Muscle layer of duodenum (tissue), 2 donors: ENCODE measurements at regions not wholly inside any gene's neighbourhood (a gene's known extent, or its start where the extent isn't known, plus 50 kb on each side); places are given as distances from the start of the nearest gene placed in this dataset.

Experiments used
- H3K27ac ChIP-seq: one replicate; pipeline ENCODE4 v1.7.0; 2013; ENCODE audit warnings: mild to moderate bottlenecking, low read length
- H3K27me3 ChIP-seq: one replicate; pipeline ENCODE4 v1.7.0; 2013; ENCODE audit warnings: low read depth, mild to moderate bottlenecking, control low read depth, low read length
- H3K36me3 ChIP-seq, 2 donors: one replicate each; pipeline ENCODE4 v1.7.0; 2013; ENCODE audit warnings: low read length in 2 of 2, control low read depth in 1 of 2, mild to moderate bottlenecking in 1 of 2; ENCODE audit not compliant: insufficient read depth in 2 of 2, control insufficient read depth in 1 of 2
- H3K4me1 ChIP-seq, 2 donors: one replicate each; pipeline ENCODE4 v1.7.0; 2013; ENCODE audit warnings: low read length in 2 of 2, mild to moderate bottlenecking in 2 of 2, control low read depth in 1 of 2, moderate library complexity in 1 of 2; ENCODE audit not compliant: insufficient read depth in 2 of 2, control insufficient read depth in 1 of 2
- H3K4me3 ChIP-seq, 2 donors: one replicate each; pipeline ENCODE4 v1.7.0; 2013; ENCODE audit warnings: low read length in 2 of 2, low read depth in 1 of 2, mild to moderate bottlenecking in 1 of 2
- H3K9me3 ChIP-seq, 2 donors: one replicate each; pipeline ENCODE4 v1.7.0; 2013; ENCODE audit warnings: low read length in 2 of 2, control low read depth in 1 of 2, mild to moderate bottlenecking in 1 of 2; ENCODE audit not compliant: control insufficient read depth in 1 of 2
- donor health status: healthy.

- H3K27me3 ChIP-seq: no peaks in the 10 kb centered on the region
- no peak overlapping the region for H3K4me3 ChIP-seq
- H3K9me3 ChIP-seq: peaks cover 0 to 3% of the 10 kb centered on the region in 2 donors
- no peak overlapping the region for H3K27ac ChIP-seq
- no peaks in the 10 kb centered on the region for H3K36me3 ChIP-seq
- H3K4me1 ChIP-seq: no peaks in the 10 kb centered on the region
Observed at GRCh38 chr20:51318058-51318949, 224.2 kb downstream of the NFATC2 start.

- Histone ChIP-seq H3K4me1 (no peaks in the 10 kb centered on the region), H3K27ac (no peak overlapping the region), H3K9me3 (peaks cover 0 to 3% of the 10 kb centered on the region in 2 donors), H3K4me3 (no peak overlapping the region), H3K27me3 (no peaks in the 10 kb centered on the region), H3K36me3 (no peaks in the 10 kb centered on the region)
Observed at GRCh38 chr20:51315390-51315789, 227.1 kb downstream of the NFATC2 start.

- Histone ChIP-seq H3K27ac (no peak overlapping the region), H3K4me3 (no peak overlapping the region), H3K27me3 (no peaks in the 10 kb centered on the region), H3K9me3 (peaks cover 0 to 3% of the 10 kb centered on the region in 2 donors), H3K36me3 (no peaks in the 10 kb centered on the region), H3K4me1 (no peaks in the 10 kb centered on the region)
Observed at GRCh38 chr20:51313358-51313827, 229.1 kb downstream of the NFATC2 start.

DNA sequence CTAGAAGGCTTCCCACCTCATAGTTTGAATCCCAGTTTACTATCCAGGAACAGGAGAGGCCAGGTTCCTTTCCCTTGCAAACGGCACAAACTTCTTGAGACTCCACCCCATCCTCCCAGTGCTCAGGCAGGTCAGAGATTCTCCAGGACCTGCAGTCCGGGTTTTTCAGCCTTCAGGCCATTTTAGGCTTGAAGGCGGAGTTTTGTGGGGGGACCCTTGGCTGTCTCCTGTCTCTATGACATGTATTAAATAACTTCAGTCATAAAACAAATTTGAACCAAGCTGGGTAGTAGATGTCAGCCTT lies 230.1 kb downstream of the NFATC2 start:
- no peaks in the 10 kb centered on the region for H3K36me3 ChIP-seq
- H3K27me3 ChIP-seq: no peaks in the 10 kb centered on the region
- H3K9me3 ChIP-seq: peaks cover 0 to 3% of the 10 kb centered on the region in 2 donors
- H3K4me3 ChIP-seq: no peak overlapping the region
- H3K27ac ChIP-seq: no peak overlapping the region
- no peaks in the 10 kb centered on the region for H3K4me1 ChIP-seq

DNA sequence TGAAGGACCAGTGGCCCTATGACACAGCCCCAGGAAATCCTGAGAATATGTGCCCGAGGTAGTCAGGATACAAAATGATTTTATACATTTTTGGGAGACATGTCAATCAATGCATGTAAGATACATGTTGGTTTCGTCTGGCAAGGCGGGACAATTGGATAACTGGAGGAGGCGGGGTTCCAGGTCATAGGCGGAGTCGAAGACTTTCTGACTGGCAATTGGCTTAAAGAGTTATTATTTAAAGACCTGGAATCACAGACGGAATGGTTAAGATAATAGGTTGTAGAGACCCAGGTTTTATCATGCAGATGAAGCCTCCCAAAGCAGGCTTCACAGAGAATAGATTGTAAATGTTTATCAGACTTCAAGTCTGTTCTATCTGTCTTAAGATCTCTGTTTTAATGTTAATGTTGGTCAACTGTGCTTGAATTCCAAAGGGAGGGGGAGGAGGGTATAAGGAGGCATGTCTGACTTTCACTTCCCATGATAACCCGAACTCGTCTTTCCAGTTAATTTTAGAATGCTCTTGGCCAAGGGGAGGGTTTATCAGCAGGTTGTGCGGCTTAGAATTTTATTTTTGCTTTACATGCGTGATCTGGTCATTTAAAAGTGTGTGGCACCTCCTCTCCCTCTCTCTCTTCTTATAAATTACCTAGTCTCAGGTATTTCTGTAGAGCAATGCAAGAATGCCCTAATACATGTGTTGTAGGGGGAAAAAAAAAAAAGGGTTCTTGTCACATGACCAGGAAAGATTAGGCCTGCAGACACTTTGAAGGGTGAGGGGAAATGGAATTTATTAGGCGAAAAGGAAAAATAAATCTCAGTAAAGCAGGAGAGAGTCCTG lies 230.7 kb downstream of the NFATC2 start:
- no peaks in the 10 kb centered on the region for H3K27me3 ChIP-seq
- H3K9me3 ChIP-seq: peaks cover 0 to 3% of the 10 kb centered on the region in 2 donors
- peaks cover 0 to 2% of the 10 kb centered on the region in 2 donors for H3K4me1 ChIP-seq
- no peak overlapping the region for H3K4me3 ChIP-seq
- no peak overlapping the region for H3K27ac ChIP-seq
- no peaks in the 10 kb centered on the region for H3K36me3 ChIP-seq

DNA sequence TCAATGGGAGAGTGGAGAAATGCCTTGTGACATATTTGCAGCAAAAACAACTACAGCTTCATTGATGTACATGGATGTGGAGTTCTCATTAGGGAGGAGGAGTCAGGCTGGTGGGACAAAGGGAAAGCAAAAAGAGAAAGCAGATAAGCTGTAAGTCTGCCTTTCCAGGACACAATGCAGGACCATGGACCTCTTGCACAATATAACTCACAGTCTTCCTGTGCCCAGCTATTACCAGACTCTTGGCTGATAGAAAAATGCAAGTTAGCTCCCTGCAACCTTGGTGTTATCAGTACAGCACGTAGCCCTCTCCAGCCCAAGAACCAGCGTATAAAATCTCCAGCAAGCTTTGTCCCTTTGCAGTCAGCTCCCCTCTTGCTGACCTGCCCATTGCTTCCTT lies 232.3 kb downstream of the NFATC2 start:
- Histone ChIP-seq H3K9me3 (no peaks in the 10 kb centered on the region), H3K36me3 (no peaks in the 10 kb centered on the region), H3K4me1 (peaks cover 0 to 6% of the 10 kb centered on the region in 2 donors), H3K27ac (no peak overlapping the region), H3K27me3 (no peaks in the 10 kb centered on the region), H3K4me3 (no peak overlapping the region)

DNA sequence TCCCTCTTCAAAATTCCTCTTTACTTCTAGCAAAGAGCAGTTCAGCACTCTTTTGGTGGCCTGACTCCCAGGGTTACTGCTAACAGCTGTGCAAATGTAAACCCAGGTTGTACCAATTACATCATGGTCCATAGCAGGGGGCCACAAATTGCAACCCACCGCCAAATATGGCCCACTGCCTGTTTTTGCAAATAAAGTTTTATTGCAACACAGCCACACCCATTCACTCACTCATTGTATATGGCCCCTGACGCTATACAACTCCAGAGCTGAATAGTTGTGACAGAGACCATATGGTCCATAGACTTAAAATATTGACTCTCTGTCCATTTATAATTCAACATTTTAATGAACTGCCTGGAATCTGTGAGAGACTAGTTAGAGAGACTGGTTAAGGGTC lies 233.4 kb downstream of the NFATC2 start:
- Histone ChIP-seq H3K9me3 (no peaks in the 10 kb centered on the region), H3K36me3 (no peaks in the 10 kb centered on the region), H3K27ac (no peak overlapping the region), H3K27me3 (no peaks in the 10 kb centered on the region), H3K4me3 (no peak overlapping the region), H3K4me1 (peaks cover 0 to 6% of the 10 kb centered on the region in 2 donors)

DNA sequence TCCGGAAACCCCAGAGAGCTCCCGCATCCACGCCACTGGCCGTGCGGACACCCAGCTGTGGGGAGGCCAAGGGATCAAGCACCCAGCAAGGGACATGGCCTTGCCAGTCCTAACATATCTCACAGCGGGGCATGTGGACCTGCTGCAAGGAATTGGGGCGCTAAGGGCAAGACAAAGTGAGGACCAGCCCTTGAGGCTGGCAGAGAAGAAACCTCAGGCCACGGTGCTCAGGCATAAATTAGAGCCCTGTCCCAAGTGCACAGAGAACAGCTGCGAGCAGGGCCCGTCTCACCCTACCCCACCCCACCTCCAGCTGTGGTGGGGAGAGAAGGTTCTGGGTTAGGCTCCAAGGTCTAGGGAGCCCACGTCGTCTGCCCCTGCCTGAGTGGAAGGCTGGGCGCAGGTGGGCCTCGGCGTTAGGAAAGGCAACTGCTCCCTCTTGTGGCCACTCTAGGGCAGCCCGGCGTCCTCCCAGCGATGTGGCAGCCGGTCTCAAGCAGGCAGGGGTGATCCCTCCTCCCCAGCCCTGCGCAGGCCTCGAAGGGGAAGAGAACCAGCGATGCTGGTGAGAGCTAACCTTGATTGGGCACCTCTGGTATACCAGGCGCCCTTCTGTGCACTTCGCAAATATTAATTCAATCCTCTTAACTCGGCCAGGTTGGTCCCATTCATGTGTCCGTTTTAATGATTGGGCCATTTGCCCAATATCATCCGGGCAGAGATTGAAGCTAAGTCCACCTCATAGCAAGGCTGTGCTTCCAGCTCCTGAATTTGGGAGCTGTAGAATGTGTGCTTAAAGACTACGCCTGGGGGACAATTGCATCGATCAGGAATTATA lies 235.8 kb downstream of the NFATC2 start:
- H3K4me1 ChIP-seq: peaks cover 0 to 6% of the 10 kb centered on the region in 2 donors
- H3K36me3 ChIP-seq: no peaks in the 10 kb centered on the region
- no peaks in the 10 kb centered on the region for H3K9me3 ChIP-seq
- H3K27me3 ChIP-seq: no peaks in the 10 kb centered on the region
- H3K4me3 ChIP-seq: no peak overlapping the region
- H3K27ac ChIP-seq: no peak overlapping the region

DNA sequence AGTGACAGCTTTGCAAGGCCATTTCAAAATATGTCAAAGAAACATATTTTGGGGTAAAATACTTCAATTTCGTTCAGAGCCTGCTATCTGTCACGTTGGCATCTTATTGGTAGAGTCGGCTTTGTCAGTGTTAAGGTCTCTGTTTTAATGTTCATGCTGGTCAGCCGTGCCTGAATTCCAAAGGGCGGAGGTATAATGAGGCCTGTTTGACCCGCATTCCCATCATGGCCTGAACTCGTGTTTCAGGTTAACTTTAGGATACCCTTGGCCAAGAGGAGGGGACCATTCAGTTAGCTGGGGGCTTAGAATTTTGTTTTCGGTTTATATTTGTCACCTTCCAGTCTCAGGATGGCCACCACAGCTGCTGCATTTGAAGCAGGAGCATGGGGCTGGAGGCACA lies 236.4 kb downstream of the NFATC2 start:
- no peaks in the 10 kb centered on the region for H3K9me3 ChIP-seq

GRCh38 chr20:51305316-51306052 lies 237.0 kb downstream of the NFATC2 start:
- Histone ChIP-seq H3K4me1 (peaks cover 0 to 6% of the 10 kb centered on the region in 2 donors), H3K4me3 (no peak overlapping the region), H3K36me3 (no peaks in the 10 kb centered on the region), H3K27me3 (no peaks in the 10 kb centered on the region), H3K9me3 (no peaks in the 10 kb centered on the region), H3K27ac (no peak overlapping the region)

More for the DNA sequence above, 236.4 kb downstream of the NFATC2 start:
- no peak overlapping the region for H3K27ac ChIP-seq
- H3K4me1 ChIP-seq: peaks cover 0 to 6% of the 10 kb centered on the region in 2 donors
- no peak overlapping the region for H3K4me3 ChIP-seq
- H3K27me3 ChIP-seq: no peaks in the 10 kb centered on the region
- no peaks in the 10 kb centered on the region for H3K36me3 ChIP-seq
